ENCODE measurements at regions not wholly inside any gene's neighbourhood (a gene's known extent, or its start where the extent isn't known, plus 50 kb on each side); places are given as distances from the start of the nearest gene placed in this dataset.

- TF ChIP-seq EZH2phosphoT487 (IDR thresholded peaks at IDR 0.05; ENCODE audit: insufficient read depth, low read depth) (no peak), EZH2 (IDR thresholded peaks at IDR 0.05; ENCODE audit: insufficient read depth, poor library complexity, severe bottlenecking) (no peak)
Observed at GRCh38 chr21:20257052-20257740, 741.0 kb upstream of the NCAM2 start.
